ENCODE measurements at regions not wholly inside any gene's neighbourhood (a gene's known extent, or its start where the extent isn't known, plus 50 kb on each side); places are given as distances from the start of the nearest gene placed in this dataset.

DNA sequence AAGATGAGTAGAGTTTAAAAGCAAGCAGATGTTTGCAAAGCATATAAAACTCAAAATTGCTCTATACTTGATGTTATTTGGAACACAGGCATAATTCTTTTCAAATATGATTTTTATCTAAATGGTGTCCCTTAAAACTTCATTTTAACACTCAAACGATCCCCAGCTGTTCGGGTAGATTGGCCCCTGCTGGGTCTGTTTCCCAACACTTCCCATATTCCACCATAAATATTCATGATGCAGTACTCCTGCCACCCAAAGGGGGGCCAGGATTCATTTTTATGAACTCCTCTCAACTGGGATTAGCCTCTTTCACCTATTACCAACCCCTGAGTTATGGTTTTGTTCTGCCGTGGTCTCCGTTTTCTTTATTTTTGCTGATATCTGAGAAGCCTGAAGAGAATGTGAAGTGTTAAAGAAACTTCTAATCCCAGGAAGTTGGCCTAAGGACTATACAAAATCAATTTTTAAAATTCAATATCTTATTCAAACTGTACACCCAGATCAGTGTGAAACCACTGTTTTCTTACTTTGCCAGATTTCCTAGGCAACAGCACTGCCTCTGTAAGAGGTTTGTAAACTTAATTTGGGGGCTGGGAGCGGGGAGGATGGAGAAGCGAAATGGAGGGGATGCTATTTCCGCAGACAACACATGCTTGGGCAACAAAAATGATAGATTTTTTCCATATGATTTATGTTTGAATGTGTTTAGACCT is 384.1 kb downstream of the DMRT2 start:
- H3K4me3 ChIP-seq (ENCODE audit: low read depth in 2 of 2, low read length in 1 of 2): no peak overlapping the region
- WGBS (ENCODE audit: low lambda C conversion rate): under 1% methylated on average over 7 of the region's 7 CpGs

GRCh38 chr9:1434811-1435210 is 384.7 kb downstream of the DMRT2 start:
- Histone ChIP-seq H2AFZ (ENCODE audit: low read depth) (no peak overlapping the region), H3K27me3 (ENCODE audit: insufficient read depth) (no peaks in the 10 kb centered on the region), H4K20me1 (ENCODE audit: insufficient read depth) (no peaks in the 10 kb centered on the region), H3K79me2 (ENCODE audit: insufficient read depth) (no peaks in the 10 kb centered on the region), H3F3A (replicated peaks; ENCODE audit: insufficient read depth) (no peaks in the 10 kb centered on the region), H3K36me3 (replicated peaks in 1 of 2; ENCODE audit: control insufficient read depth in 1 of 2, insufficient read depth in 2 of 2, low read length in 1 of 2) (no peaks in the 10 kb centered on the region), H3K9me3 (no peaks in the 10 kb centered on the region), H3K4me2 (no peak overlapping the region), H3K27ac (ENCODE audit: low read depth in 2 of 2, low read length in 1 of 2) (no peak overlapping the region), H3K4me1 (ENCODE audit: control insufficient read depth in 1 of 2, insufficient read depth in 2 of 2, low read depth in 1 of 2, low read length in 1 of 2) (no peaks in the 10 kb centered on the region), H3K4me3 (ENCODE audit: low read depth in 2 of 2, low read length in 1 of 2) (no peak overlapping the region), H3K9ac (no peak overlapping the region), H3K9me2 (no peaks in the 10 kb centered on the region)
- TF ChIP-seq EP300 (IDR thresholded peaks at IDR 0.05; ENCODE audit: borderline replicate concordance in 1 of 2, low read depth in 1 of 2, low read length in 1 of 2): no peak
- no peak for TF ChIP-seq JUND (IDR thresholded peaks at IDR 0.05)
- no peak for TF ChIP-seq RFX5 (IDR thresholded peaks at IDR 0.05; ENCODE audit: low read length)
- no peak for TF ChIP-seq MEF2A (IDR thresholded peaks at IDR 0.05; ENCODE audit: borderline replicate concordance, low read depth)
- no peak for TF ChIP-seq TCF12 (IDR thresholded peaks at IDR 0.05)
- TF ChIP-seq USF2 (IDR thresholded peaks at IDR 0.05; ENCODE audit: borderline replicate concordance, low read depth, low read length): no peak
- TF ChIP-seq, protein P1, sequence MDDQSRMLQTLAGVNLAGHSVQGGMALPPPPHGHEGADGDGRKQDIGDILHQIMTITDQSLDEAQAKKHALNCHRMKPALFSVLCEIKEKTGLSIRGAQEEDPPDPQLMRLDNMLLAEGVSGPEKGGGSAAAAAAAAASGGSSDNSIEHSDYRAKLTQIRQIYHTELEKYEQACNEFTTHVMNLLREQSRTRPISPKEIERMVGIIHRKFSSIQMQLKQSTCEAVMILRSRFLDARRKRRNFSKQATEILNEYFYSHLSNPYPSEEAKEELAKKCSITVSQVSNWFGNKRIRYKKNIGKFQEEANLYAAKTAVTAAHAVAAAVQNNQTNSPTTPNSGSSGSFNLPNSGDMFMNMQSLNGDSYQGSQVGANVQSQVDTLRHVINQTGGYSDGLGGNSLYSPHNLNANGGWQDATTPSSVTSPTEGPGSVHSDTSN (IDR thresholded peaks at IDR 0.05): no peak
- TF ChIP-seq, protein P2, sequence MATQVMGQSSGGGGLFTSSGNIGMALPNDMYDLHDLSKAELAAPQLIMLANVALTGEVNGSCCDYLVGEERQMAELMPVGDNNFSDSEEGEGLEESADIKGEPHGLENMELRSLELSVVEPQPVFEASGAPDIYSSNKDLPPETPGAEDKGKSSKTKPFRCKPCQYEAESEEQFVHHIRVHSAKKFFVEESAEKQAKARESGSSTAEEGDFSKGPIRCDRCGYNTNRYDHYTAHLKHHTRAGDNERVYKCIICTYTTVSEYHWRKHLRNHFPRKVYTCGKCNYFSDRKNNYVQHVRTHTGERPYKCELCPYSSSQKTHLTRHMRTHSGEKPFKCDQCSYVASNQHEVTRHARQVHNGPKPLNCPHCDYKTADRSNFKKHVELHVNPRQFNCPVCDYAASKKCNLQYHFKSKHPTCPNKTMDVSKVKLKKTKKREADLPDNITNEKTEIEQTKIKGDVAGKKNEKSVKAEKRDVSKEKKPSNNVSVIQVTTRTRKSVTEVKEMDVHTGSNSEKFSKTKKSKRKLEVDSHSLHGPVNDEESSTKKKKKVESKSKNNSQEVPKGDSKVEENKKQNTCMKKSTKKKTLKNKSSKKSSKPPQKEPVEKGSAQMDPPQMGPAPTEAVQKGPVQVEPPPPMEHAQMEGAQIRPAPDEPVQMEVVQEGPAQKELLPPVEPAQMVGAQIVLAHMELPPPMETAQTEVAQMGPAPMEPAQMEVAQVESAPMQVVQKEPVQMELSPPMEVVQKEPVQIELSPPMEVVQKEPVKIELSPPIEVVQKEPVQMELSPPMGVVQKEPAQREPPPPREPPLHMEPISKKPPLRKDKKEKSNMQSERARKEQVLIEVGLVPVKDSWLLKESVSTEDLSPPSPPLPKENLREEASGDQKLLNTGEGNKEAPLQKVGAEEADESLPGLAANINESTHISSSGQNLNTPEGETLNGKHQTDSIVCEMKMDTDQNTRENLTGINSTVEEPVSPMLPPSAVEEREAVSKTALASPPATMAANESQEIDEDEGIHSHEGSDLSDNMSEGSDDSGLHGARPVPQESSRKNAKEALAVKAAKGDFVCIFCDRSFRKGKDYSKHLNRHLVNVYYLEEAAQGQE (IDR thresholded peaks at IDR 0.05; ENCODE audit: low read depth, low read length): no peak
- TF ChIP-seq NRF1 (IDR thresholded peaks at IDR 0.05; ENCODE audit: low read depth, low read length): no peak
- no peak for TF ChIP-seq SMC3 (IDR thresholded peaks at IDR 0.05; ENCODE audit: low read depth, low read length)
- no peak for TF ChIP-seq GABPA (IDR thresholded peaks at IDR 0.05; ENCODE audit: low read depth)
- TF ChIP-seq TEAD4 (IDR thresholded peaks at IDR 0.05; ENCODE audit: borderline replicate concordance, insufficient read depth): no peak
- TF ChIP-seq ELF1 (IDR thresholded peaks at IDR 0.05): no peak
- ChIA-PET POLR2A (no interaction called here), CTCF (no interaction called here)
- DNase-seq: no peak
- WGBS (ENCODE audit: low lambda C conversion rate): 1% methylated on average over 2 of the region's 2 CpGs

More for the DNA sequence above, 384.1 kb downstream of the DMRT2 start:
- Histone ChIP-seq H3K36me3 (replicated peaks in 1 of 2; ENCODE audit: control insufficient read depth in 1 of 2, insufficient read depth in 2 of 2, low read length in 1 of 2) (no peaks in the 10 kb centered on the region), H3K79me2 (ENCODE audit: insufficient read depth) (no peaks in the 10 kb centered on the region), H3K4me1 (ENCODE audit: control insufficient read depth in 1 of 2, insufficient read depth in 2 of 2, low read depth in 1 of 2, low read length in 1 of 2) (no peaks in the 10 kb centered on the region), H4K20me1 (ENCODE audit: insufficient read depth) (no peaks in the 10 kb centered on the region), H3K9ac (no peak overlapping the region), H3K9me3 (no peaks in the 10 kb centered on the region), H3K27me3 (ENCODE audit: insufficient read depth) (no peaks in the 10 kb centered on the region), H3K4me2 (no peak overlapping the region), H3F3A (replicated peaks; ENCODE audit: insufficient read depth) (no peaks in the 10 kb centered on the region), H3K27ac (ENCODE audit: low read depth in 2 of 2, low read length in 1 of 2) (no peak overlapping the region), H2AFZ (ENCODE audit: low read depth) (no peak overlapping the region), H3K9me2 (no peaks in the 10 kb centered on the region)
- ChIA-PET CTCF (no interaction called here), POLR2A (no interaction called here)
- TF ChIP-seq, protein P3, sequence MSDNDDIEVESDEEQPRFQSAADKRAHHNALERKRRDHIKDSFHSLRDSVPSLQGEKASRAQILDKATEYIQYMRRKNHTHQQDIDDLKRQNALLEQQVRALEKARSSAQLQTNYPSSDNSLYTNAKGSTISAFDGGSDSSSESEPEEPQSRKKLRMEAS (IDR thresholded peaks at IDR 0.05; ENCODE audit: low read depth): no peak
- TF ChIP-seq, protein P4, sequence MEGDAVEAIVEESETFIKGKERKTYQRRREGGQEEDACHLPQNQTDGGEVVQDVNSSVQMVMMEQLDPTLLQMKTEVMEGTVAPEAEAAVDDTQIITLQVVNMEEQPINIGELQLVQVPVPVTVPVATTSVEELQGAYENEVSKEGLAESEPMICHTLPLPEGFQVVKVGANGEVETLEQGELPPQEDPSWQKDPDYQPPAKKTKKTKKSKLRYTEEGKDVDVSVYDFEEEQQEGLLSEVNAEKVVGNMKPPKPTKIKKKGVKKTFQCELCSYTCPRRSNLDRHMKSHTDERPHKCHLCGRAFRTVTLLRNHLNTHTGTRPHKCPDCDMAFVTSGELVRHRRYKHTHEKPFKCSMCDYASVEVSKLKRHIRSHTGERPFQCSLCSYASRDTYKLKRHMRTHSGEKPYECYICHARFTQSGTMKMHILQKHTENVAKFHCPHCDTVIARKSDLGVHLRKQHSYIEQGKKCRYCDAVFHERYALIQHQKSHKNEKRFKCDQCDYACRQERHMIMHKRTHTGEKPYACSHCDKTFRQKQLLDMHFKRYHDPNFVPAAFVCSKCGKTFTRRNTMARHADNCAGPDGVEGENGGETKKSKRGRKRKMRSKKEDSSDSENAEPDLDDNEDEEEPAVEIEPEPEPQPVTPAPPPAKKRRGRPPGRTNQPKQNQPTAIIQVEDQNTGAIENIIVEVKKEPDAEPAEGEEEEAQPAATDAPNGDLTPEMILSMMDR (IDR thresholded peaks at IDR 0.05): peak; percentile 35; the same call in 1 of the 2 replicates
- peak; percentile 11 for DNase-seq
